Esophagus muscularis mucosa (tissue), 3 donors: ENCODE measurements at regions not wholly inside any gene's neighbourhood (a gene's known extent, or its start where the extent isn't known, plus 50 kb on each side); places are given as distances from the start of the nearest gene placed in this dataset.

Source experiments
- POLR2A ChIP-seq: fragments of 450-650 bp; IDR thresholded peaks from one replicate; pipeline ENCODE4 v1.6.1; 2017; ENCODE audit warnings: antibody characterized with exemption, moderate library complexity, mild to moderate bottlenecking, low read depth
- POLR2AphosphoS5 ChIP-seq, 2 donors: sonication (generic); formaldehyde crosslinking; IDR thresholded peaks; one replicate each; pipeline ENCODE4 v1.6.1; 2017; ENCODE audit warnings: antibody characterized with exemption in 2 of 2
- TF ChIP-seq, protein P1 (sequence below), 3 experiments: fragments of 200-600 bp in 2 of 3; fragments of 450-650 bp in 1 of 3; sonication (generic) in 2 of 3; IDR thresholded peaks; one replicate each; pipeline ENCODE4 v1.5.1; 2017 to 2019; ENCODE audit warnings: antibody characterized with exemption in 3 of 3, mild to moderate bottlenecking in 2 of 3, moderate library complexity in 1 of 3

- TF ChIP-seq POLR2A (no peak), POLR2AphosphoS5 (IDR thresholded peaks at IDR 0.05) (no peak)
- TF ChIP-seq, protein P1, sequence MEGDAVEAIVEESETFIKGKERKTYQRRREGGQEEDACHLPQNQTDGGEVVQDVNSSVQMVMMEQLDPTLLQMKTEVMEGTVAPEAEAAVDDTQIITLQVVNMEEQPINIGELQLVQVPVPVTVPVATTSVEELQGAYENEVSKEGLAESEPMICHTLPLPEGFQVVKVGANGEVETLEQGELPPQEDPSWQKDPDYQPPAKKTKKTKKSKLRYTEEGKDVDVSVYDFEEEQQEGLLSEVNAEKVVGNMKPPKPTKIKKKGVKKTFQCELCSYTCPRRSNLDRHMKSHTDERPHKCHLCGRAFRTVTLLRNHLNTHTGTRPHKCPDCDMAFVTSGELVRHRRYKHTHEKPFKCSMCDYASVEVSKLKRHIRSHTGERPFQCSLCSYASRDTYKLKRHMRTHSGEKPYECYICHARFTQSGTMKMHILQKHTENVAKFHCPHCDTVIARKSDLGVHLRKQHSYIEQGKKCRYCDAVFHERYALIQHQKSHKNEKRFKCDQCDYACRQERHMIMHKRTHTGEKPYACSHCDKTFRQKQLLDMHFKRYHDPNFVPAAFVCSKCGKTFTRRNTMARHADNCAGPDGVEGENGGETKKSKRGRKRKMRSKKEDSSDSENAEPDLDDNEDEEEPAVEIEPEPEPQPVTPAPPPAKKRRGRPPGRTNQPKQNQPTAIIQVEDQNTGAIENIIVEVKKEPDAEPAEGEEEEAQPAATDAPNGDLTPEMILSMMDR (IDR thresholded peaks at IDR 0.05): no peak
These were observed 249.8 kb upstream of the PRDM9 start for GRCh38 chr5:23257656-23258055.
